ENCODE measurements at regions not wholly inside any gene's neighbourhood (a gene's known extent, or its start where the extent isn't known, plus 50 kb on each side); places are given as distances from the start of the nearest gene placed in this dataset.
"Not testable (repeated sequence)": the region's sequence is repeated elsewhere in the genome, so short reads cannot be mapped to it uniquely, and the experiment has no call there.

GRCh38 chr9:117864385-117865057, 160.3 kb downstream of the TLR4 start:
- DNase-seq, result no peak

- no peak for DNase-seq
Observed at GRCh38 chr9:117868594-117868993, 164.4 kb downstream of the TLR4 start.

- DNase-seq, result no peak
Observed at GRCh38 chr9:117869287-117869686, 165.1 kb downstream of the TLR4 start.

GRCh38 chr9:117869712-117870111, 165.5 kb downstream of the TLR4 start:
- DNase-seq, result no peak

- no peak for DNase-seq
Observed at GRCh38 chr9:117873664-117874063, 169.5 kb downstream of the TLR4 start.

GRCh38 chr9:117875886-117876285, 171.7 kb downstream of the TLR4 start:
- DNase-seq, result no peak

- no peak for DNase-seq
Observed at GRCh38 chr9:117882171-117882570, 178.0 kb downstream of the TLR4 start.

GRCh38 chr9:117886616-117887015, 182.4 kb downstream of the TLR4 start:
- no peak for DNase-seq

GRCh38 chr9:117887383-117887782, 183.2 kb downstream of the TLR4 start:
- DNase-seq, result no peak

- DNase-seq, result no peak
Observed at GRCh38 chr9:117887941-117888340, 183.7 kb downstream of the TLR4 start.

- DNase-seq, result no peak
Observed at GRCh38 chr9:117903453-117903852, 199.2 kb downstream of the TLR4 start.

GRCh38 chr9:117906763-117907162, 202.6 kb downstream of the TLR4 start:
- DNase-seq, result no peak

GRCh38 chr9:117907420-117907819, 203.2 kb downstream of the TLR4 start:
- DNase-seq, result no peak

GRCh38 chr9:117916291-117916690, 212.1 kb downstream of the TLR4 start:
- no peak for DNase-seq

GRCh38 chr9:117917873-117918272, 213.7 kb downstream of the TLR4 start:
- DNase-seq, result no peak

- no peak for DNase-seq
Observed at GRCh38 chr9:117919538-117919937, 215.3 kb downstream of the TLR4 start.

GRCh38 chr9:117926031-117926658, 221.9 kb downstream of the TLR4 start:
- no peak for DNase-seq

GRCh38 chr9:117927354-117927753, 223.2 kb downstream of the TLR4 start:
- no peak for DNase-seq

GRCh38 chr9:117929868-117930267, 225.7 kb downstream of the TLR4 start:
- DNase-seq, result no peak

- DNase-seq, result no peak
Observed at GRCh38 chr9:117932585-117932984, 228.4 kb downstream of the TLR4 start.

GRCh38 chr9:117936185-117937130, 232.3 kb downstream of the TLR4 start:
- DNase-seq, result no peak

- no peak for DNase-seq
Observed at GRCh38 chr9:117938086-117938485, 233.9 kb downstream of the TLR4 start.

- DNase-seq, result no peak
Observed at GRCh38 chr9:117938896-117939295, 234.7 kb downstream of the TLR4 start.

- not testable (repeated sequence) for DNase-seq
Observed at GRCh38 chr9:117944750-117945149, 240.5 kb downstream of the TLR4 start.

Data from CD4-positive, alpha-beta T cell treated with Interleukin-4 for 4 hours (primary cell).